ENCODE measurements at regions not wholly inside any gene's neighbourhood (a gene's known extent, or its start where the extent isn't known, plus 50 kb on each side); places are given as distances from the start of the nearest gene placed in this dataset.

- TF ChIP-seq, protein P1, sequence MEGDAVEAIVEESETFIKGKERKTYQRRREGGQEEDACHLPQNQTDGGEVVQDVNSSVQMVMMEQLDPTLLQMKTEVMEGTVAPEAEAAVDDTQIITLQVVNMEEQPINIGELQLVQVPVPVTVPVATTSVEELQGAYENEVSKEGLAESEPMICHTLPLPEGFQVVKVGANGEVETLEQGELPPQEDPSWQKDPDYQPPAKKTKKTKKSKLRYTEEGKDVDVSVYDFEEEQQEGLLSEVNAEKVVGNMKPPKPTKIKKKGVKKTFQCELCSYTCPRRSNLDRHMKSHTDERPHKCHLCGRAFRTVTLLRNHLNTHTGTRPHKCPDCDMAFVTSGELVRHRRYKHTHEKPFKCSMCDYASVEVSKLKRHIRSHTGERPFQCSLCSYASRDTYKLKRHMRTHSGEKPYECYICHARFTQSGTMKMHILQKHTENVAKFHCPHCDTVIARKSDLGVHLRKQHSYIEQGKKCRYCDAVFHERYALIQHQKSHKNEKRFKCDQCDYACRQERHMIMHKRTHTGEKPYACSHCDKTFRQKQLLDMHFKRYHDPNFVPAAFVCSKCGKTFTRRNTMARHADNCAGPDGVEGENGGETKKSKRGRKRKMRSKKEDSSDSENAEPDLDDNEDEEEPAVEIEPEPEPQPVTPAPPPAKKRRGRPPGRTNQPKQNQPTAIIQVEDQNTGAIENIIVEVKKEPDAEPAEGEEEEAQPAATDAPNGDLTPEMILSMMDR (IDR thresholded peaks at IDR 0.05) = no peak
- Histone ChIP-seq H3K27me3 (no peaks in the 10 kb centered on the region), H3K4me3 (no peak overlapping the region), H3K27ac (peak overlapping the region in 1 of 2 donors; percentile 38), H3K9me3 (no peaks in the 10 kb centered on the region), H3K36me3 (no peaks in the 10 kb centered on the region), H3K4me1 (peaks cover 0 to 9% of the 10 kb centered on the region in 2 donors)
- intact Hi-C loops (cut with DNase I) = no loop called here
- DNase-seq (ENCODE audit: low spot score in 2 of 2) = no peak
These were observed 109.7 kb downstream of the BANF2 start for GRCh38 chr20:17809362-17810061.

GRCh38 chr20:17808782-17809181 lies 109.0 kb downstream of the BANF2 start:
- TF ChIP-seq, protein P1 (IDR thresholded peaks at IDR 0.05) = no peak
- Histone ChIP-seq H3K4me3 (no peak overlapping the region), H3K27me3 (no peaks in the 10 kb centered on the region), H3K27ac (peak overlapping the region; percentile 24 to 28), H3K36me3 (no peaks in the 10 kb centered on the region), H3K4me1 (peaks cover 0 to 9% of the 10 kb centered on the region in 2 donors), H3K9me3 (no peaks in the 10 kb centered on the region)
- no peak for DNase-seq (ENCODE audit: low spot score in 2 of 2)
- intact Hi-C loops (cut with DNase I) = no loop called here

GRCh38 chr20:17808357-17808756 lies 108.6 kb downstream of the BANF2 start:
- Histone ChIP-seq H3K36me3 (no peaks in the 10 kb centered on the region), H3K27me3 (no peaks in the 10 kb centered on the region), H3K27ac (peak overlapping the region; percentile 24 to 28), H3K4me3 (no peak overlapping the region), H3K9me3 (no peaks in the 10 kb centered on the region), H3K4me1 (peaks cover 0 to 9% of the 10 kb centered on the region in 2 donors)
- TF ChIP-seq, protein P1 (IDR thresholded peaks at IDR 0.05) = no peak
- peak in 1 of 2 donors; percentile 72 for DNase-seq (ENCODE audit: low spot score in 2 of 2)
- intact Hi-C loops (cut with DNase I) = no loop called here

GRCh38 chr20:17807651-17808050 lies 107.9 kb downstream of the BANF2 start:
- Histone ChIP-seq H3K27me3 (no peaks in the 10 kb centered on the region), H3K27ac (peak overlapping the region in 1 of 2 donors; percentile 53), H3K36me3 (no peaks in the 10 kb centered on the region), H3K9me3 (no peaks in the 10 kb centered on the region), H3K4me3 (no peak overlapping the region), H3K4me1 (peaks cover 0 to 9% of the 10 kb centered on the region in 2 donors)
- no peak for DNase-seq (ENCODE audit: low spot score in 2 of 2)
- TF ChIP-seq, protein P1 (IDR thresholded peaks at IDR 0.05) = no peak
- intact Hi-C loops (cut with DNase I) = no loop called here

- Histone ChIP-seq H3K27me3 (no peaks in the 10 kb centered on the region), H3K36me3 (no peaks in the 10 kb centered on the region), H3K4me3 (peak overlapping the region in 1 of 2 donors; percentile 11), H3K9me3 (no peaks in the 10 kb centered on the region), H3K4me1 (peaks cover 0 to 9% of the 10 kb centered on the region in 2 donors), H3K27ac (peak overlapping the region; percentile 53 to 55)
- no peak for DNase-seq (ENCODE audit: low spot score in 2 of 2)
- intact Hi-C loops (cut with DNase I) = no loop called here
- TF ChIP-seq, protein P1 (IDR thresholded peaks at IDR 0.05) = no peak
These were observed 107.1 kb downstream of the BANF2 start for GRCh38 chr20:17806739-17807441.

All from ascending aorta (tissue), 2 donors.